ENCODE measurements at regions not wholly inside any gene's neighbourhood (a gene's known extent, or its start where the extent isn't known, plus 50 kb on each side); places are given as distances from the start of the nearest gene placed in this dataset.
"Not testable (repeated sequence)": the region's sequence is repeated elsewhere in the genome, so short reads cannot be mapped to it uniquely, and the experiment has no call there.

DNA sequence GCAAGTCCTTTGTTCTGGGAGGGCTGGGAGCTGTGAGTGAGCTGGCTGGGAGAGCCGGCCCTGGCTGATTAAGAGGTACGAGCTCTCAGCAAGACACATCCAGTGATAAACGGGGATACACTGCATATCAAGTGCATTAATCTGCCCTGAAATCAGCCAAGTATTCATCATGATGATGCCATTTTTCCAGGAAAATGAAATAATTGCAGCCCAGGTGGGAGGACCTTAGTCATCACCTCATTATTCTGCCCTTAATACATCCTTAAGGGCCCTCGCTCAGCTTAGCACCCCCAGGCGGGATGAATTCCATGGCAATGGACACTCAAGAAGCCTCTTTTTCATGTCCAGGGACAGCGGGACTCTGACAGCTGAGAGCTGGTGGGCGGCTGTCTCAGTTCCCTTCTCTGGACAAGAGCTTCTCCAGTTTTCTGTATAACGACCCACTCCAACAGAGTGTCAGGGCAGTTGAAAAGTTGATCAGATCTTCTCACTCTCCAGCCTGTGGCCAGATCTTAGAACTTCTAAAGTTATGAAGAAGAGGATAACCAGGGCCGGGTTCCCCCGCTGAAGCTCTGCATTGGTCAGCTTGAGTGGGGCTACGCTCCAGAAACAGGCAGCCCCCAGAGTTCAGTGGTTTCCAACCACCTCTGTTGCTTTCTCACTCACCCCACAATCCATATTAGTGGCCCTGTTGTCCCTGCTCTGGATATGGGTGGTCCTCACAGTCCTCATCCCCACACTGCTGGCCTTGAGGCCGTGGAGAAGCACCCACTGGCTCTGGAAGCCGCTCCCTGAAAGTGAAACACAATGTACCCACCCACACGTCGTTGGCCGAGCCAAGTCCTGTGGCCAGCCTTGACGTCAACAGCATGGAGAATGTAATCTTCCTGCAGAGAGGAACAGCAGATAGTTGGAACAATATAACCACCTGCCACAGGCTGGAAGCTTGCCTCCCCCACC lies 306.2 kb upstream of the DIO3 start:
- no peak overlapping the region for H3K4me3 Mint-ChIP-seq (ENCODE audit: low read depth)
- TF ChIP-seq, protein P1, sequence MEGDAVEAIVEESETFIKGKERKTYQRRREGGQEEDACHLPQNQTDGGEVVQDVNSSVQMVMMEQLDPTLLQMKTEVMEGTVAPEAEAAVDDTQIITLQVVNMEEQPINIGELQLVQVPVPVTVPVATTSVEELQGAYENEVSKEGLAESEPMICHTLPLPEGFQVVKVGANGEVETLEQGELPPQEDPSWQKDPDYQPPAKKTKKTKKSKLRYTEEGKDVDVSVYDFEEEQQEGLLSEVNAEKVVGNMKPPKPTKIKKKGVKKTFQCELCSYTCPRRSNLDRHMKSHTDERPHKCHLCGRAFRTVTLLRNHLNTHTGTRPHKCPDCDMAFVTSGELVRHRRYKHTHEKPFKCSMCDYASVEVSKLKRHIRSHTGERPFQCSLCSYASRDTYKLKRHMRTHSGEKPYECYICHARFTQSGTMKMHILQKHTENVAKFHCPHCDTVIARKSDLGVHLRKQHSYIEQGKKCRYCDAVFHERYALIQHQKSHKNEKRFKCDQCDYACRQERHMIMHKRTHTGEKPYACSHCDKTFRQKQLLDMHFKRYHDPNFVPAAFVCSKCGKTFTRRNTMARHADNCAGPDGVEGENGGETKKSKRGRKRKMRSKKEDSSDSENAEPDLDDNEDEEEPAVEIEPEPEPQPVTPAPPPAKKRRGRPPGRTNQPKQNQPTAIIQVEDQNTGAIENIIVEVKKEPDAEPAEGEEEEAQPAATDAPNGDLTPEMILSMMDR (IDR thresholded peaks at IDR 0.05; ENCODE audit: unreplicated experiment), result no peak
- H3K4me1 Mint-ChIP-seq (ENCODE audit: low read depth), result peaks cover 3% of the 10 kb centered on the region
- H3K27me3 Mint-ChIP-seq, result peaks cover 25% of the 10 kb centered on the region
- H3K9me3 Mint-ChIP-seq (ENCODE audit: low read depth), result no peaks in the 10 kb centered on the region
- no peak overlapping the region for H3K27ac Mint-ChIP-seq
- no peaks in the 10 kb centered on the region for H3K36me3 Mint-ChIP-seq (ENCODE audit: insufficient read depth)
- DNase-seq (ENCODE audit: low spot score, unreplicated experiment), result no peak

DNA sequence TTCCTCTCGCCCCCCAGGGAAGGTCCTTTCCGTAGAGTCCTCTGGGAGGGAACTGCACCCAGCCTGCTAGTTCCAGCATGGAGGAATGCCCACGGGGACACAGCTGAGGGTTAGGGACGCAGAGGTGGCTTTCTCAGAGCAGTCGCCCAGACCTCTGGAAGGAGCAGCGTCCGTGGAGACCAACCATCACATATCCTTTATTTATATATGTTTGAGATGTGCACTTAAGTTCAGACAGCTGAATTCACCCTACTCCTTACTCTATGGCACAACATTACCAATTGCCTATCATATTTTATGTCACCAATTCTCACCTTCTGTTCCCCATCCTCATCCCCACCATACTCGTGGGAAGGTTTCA lies 305.6 kb upstream of the DIO3 start:
- no peak for DNase-seq (ENCODE audit: low spot score, unreplicated experiment)
- Mint-ChIP-seq H3K4me1 (ENCODE audit: low read depth) (peaks cover 3% of the 10 kb centered on the region), H3K36me3 (ENCODE audit: insufficient read depth) (no peaks in the 10 kb centered on the region), H3K27ac (no peak overlapping the region), H3K9me3 (ENCODE audit: low read depth) (no peaks in the 10 kb centered on the region), H3K27me3 (peaks cover 25% of the 10 kb centered on the region), H3K4me3 (ENCODE audit: low read depth) (no peak overlapping the region)
- TF ChIP-seq, protein P1 (IDR thresholded peaks at IDR 0.05; ENCODE audit: unreplicated experiment), result no peak

DNA sequence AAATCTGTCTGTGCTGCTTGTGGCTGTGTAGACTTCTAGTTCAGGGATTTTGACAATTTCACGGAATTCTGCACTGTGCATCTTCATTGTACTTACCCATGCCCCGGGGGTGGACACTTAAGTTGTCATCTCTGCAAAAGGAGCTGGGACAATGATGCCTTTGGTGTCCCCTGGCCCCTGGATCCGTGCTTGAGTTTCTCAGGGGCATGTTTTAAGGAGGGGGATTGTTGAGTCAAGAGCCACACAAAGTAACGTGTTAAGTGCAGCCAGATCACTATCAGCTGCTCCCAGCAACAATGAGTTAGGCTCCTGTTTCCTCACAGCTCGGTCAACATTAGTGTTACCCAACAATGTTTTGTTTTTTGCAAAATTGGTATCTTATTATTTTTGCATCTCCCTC lies 305.0 kb upstream of the DIO3 start:
- peaks cover 3% of the 10 kb centered on the region for H3K4me1 Mint-ChIP-seq (ENCODE audit: low read depth)
- TF ChIP-seq, protein P1 (IDR thresholded peaks at IDR 0.05; ENCODE audit: unreplicated experiment), result no peak

DNA sequence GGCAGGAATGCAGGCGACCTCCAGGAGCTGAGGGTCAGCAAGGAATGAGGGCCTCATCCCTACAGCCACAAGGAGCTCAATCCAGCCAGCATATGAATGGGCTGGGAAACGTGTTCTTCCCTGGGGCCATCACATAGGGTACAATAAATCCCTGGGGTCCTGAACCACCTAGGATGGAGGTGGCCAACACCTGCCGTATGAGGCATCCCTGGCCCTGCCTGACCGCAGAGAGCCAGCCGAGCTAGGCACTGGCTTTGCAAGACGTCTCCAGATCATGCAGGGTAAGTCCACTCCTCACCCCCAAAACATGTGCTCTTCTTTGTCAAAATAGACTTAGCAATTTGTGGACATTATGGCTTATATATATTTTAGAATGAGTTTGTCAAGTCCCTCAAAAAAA lies 303.7 kb upstream of the DIO3 start:
- Mint-ChIP-seq H3K27ac (no peak overlapping the region), H3K4me1 (ENCODE audit: low read depth) (peaks cover 3% of the 10 kb centered on the region), H3K36me3 (ENCODE audit: insufficient read depth) (no peaks in the 10 kb centered on the region), H3K4me3 (ENCODE audit: low read depth) (no peak overlapping the region), H3K27me3 (peaks cover 25% of the 10 kb centered on the region), H3K9me3 (ENCODE audit: low read depth) (peaks cover 7% of the 10 kb centered on the region)
- TF ChIP-seq, protein P1 (IDR thresholded peaks at IDR 0.05; ENCODE audit: unreplicated experiment), result no peak
- no peak for DNase-seq (ENCODE audit: low spot score, unreplicated experiment)

More for the DNA sequence above, 305.0 kb upstream of the DIO3 start:
- Mint-ChIP-seq H3K4me3 (ENCODE audit: low read depth) (no peak overlapping the region), H3K27me3 (peaks cover 25% of the 10 kb centered on the region), H3K36me3 (ENCODE audit: insufficient read depth) (no peaks in the 10 kb centered on the region), H3K27ac (no peak overlapping the region), H3K9me3 (ENCODE audit: low read depth) (no peaks in the 10 kb centered on the region)
- no peak for DNase-seq (ENCODE audit: low spot score, unreplicated experiment)

DNA sequence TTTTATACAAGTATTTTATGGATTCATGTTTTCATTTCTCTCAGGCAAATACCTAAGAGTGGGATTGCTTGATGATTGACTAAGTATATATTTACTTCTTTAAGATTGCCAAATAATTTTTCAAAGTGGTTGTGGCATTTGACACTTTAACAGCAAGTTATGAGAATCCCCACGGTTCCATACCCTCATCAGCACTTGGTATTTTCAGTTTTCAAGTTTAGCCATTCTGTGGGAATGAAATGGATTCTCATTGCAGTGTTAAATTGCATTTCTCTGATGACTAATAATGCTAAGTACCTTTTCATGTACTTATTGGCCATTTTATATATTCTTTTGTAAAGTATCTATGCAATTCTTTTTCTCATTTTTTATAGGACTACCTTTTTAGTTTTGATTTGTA lies 301.5 kb upstream of the DIO3 start:
- no peak for DNase-seq (ENCODE audit: low spot score, unreplicated experiment)
- H3K4me1 Mint-ChIP-seq (ENCODE audit: low read depth), result peaks cover 3% of the 10 kb centered on the region
- H3K27ac Mint-ChIP-seq, result no peak overlapping the region
- no peak overlapping the region for H3K4me3 Mint-ChIP-seq (ENCODE audit: low read depth)
- H3K27me3 Mint-ChIP-seq, result peaks cover 17% of the 10 kb centered on the region
- no peaks in the 10 kb centered on the region for H3K36me3 Mint-ChIP-seq (ENCODE audit: insufficient read depth)
- TF ChIP-seq, protein P1 (IDR thresholded peaks at IDR 0.05; ENCODE audit: unreplicated experiment), result no peak
- peaks cover 17% of the 10 kb centered on the region for H3K9me3 Mint-ChIP-seq (ENCODE audit: low read depth)

DNA sequence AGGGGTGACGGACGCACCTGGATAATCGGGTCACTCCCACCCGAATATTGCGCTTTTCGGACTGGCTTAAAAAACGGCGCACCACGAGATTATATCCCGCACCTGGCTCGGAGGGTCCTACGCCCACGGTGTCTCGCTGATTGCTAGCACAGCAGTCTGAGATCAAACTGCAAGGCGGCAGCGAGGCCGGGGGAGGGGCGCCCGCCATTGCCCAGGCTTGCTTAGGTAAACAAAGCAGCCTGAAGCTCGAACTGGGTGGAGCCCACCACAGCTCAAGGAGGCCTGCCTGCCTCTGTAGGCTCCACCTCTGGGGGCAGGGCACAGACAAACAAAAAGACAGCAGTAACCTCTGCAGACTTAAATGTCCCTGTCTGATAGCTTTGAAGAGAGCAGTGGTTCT lies 294.9 kb upstream of the DIO3 start:
- not testable (repeated sequence) for H3K27ac Mint-ChIP-seq; H3K27me3 Mint-ChIP-seq; DNase-seq (ENCODE audit: low spot score, unreplicated experiment); H3K4me1 Mint-ChIP-seq (ENCODE audit: low read depth); H3K36me3 Mint-ChIP-seq (ENCODE audit: insufficient read depth); H3K4me3 Mint-ChIP-seq (ENCODE audit: low read depth)
- peaks cover 16% of the 10 kb centered on the region for H3K9me3 Mint-ChIP-seq (ENCODE audit: low read depth)

All from progenitor cell of endocrine pancreas (in vitro differentiated cells).